ENCODE measurements at regions not wholly inside any gene's neighbourhood (a gene's known extent, or its start where the extent isn't known, plus 50 kb on each side); places are given as distances from the start of the nearest gene placed in this dataset.

GRCh38 chr2:56537756-56538155, 354.0 kb downstream of the CCDC85A start:
- no peak for FAIRE-seq
- no peak overlapping the region for H3K4me2 ChIP-seq (ENCODE audit: low read depth, low read length)
- ATAC-seq: no peak
- H3K9me3 ChIP-seq (ENCODE audit: low read length): 0 out of 2 replicates have a peak, but pooled peaks cover 4% of the 10 kb centered on the region
- H3K9ac ChIP-seq (ENCODE audit: insufficient read depth, low read depth, low read length): no peak overlapping the region
- no peaks in the 10 kb centered on the region for H3K36me3 ChIP-seq (replicated peaks in 1 of 2; ENCODE audit: control insufficient read depth in 1 of 2, insufficient read depth in 2 of 2, low read length in 2 of 2)
- H3K79me2 ChIP-seq (ENCODE audit: insufficient read depth, low read length): no peaks in the 10 kb centered on the region
- DNase-seq (ENCODE audit: low spot score): no peak
- in situ Hi-C loops (cut with HindIII; ENCODE audit: extremely low pct_ligation_motif_present, low pct_unique_long_range_greater_than_20kb): no loop called here
- no peaks in the 10 kb centered on the region for H3K27me3 ChIP-seq (ENCODE audit: control insufficient read depth in 1 of 2, insufficient read depth in 2 of 2, low read length in 2 of 2)
- H2AFZ ChIP-seq (ENCODE audit: low read length): no peak overlapping the region
- no TSS peak for BruUV-seq (replicated peaks)
- H3K27ac ChIP-seq (ENCODE audit: extremely low read length, insufficient read depth, low read length): no peak overlapping the region
- ChIA-PET POLR2A (no interaction called here), CTCF (ENCODE audit: low intra/inter-chr PET ratio, low total read pairs) (no interaction called here)
- intact Hi-C loops (cut with micrococcal nuclease; ENCODE audit: unreplicated experiment): no loop called here
- 0% methylated on average over 3 of the region's 3 CpGs for WGBS (ENCODE audit: low lambda C conversion rate)
- H4K20me1 ChIP-seq (ENCODE audit: insufficient read depth, low read length): no peaks in the 10 kb centered on the region
- TF ChIP-seq ZNF616 (CRISPR knock-in tag; IDR thresholded peaks at IDR 0.05; ENCODE audit: low read depth): no peak
- no peak for TF ChIP-seq PREB (CRISPR knock-in tag; IDR thresholded peaks at IDR 0.05)
- TF ChIP-seq ZUFSP (CRISPR knock-in tag; IDR thresholded peaks at IDR 0.05; ENCODE audit: borderline replicate concordance): no peak
- TF ChIP-seq TMF1 (CRISPR knock-in tag; IDR thresholded peaks at IDR 0.05; ENCODE audit: low read depth): no peak
- no peak for TF ChIP-seq ZNF124 (CRISPR knock-in tag; IDR thresholded peaks at IDR 0.05)
- TF ChIP-seq CREBL2 (CRISPR knock-in tag; IDR thresholded peaks at IDR 0.05; ENCODE audit: borderline replicate concordance): no peak
- TF ChIP-seq SP4 (CRISPR knock-in tag; IDR thresholded peaks at IDR 0.05): no peak
- no peak for TF ChIP-seq NFE2L1 (CRISPR knock-in tag; IDR thresholded peaks at IDR 0.05; ENCODE audit: borderline replicate concordance)
- TF ChIP-seq ZNF713 (CRISPR knock-in tag; IDR thresholded peaks at IDR 0.05): no peak
- no peak for TF ChIP-seq ZNF430 (CRISPR knock-in tag; IDR thresholded peaks at IDR 0.05)
- no peak for TF ChIP-seq ZNF562 (CRISPR knock-in tag; IDR thresholded peaks at IDR 0.05; ENCODE audit: borderline replicate concordance)
- TF ChIP-seq YEATS2 (CRISPR knock-in tag; IDR thresholded peaks at IDR 0.05; ENCODE audit: borderline replicate concordance): no peak
- no peak for TF ChIP-seq CCDC6 (CRISPR knock-in tag; IDR thresholded peaks at IDR 0.05)
- TF ChIP-seq FIP1L1 (IDR thresholded peaks at IDR 0.05; ENCODE audit: borderline replicate concordance, insufficient read depth, low read depth, low read length): no peak
- TF ChIP-seq SIN3B (IDR thresholded peaks at IDR 0.05; ENCODE audit: low read length): no peak
- TF ChIP-seq BATF2 (CRISPR knock-in tag; IDR thresholded peaks at IDR 0.05): no peak
- no peak overlapping the region for H3K4me3 ChIP-seq (replicated peaks in 1 of 3; ENCODE audit: insufficient read depth in 1 of 3, low read depth in 2 of 3, low read length in 3 of 3)
- no peaks in the 10 kb centered on the region for H3K4me1 ChIP-seq (ENCODE audit: insufficient read depth, low read length)
